ENCODE measurements at regions not wholly inside any gene's neighbourhood (a gene's known extent, or its start where the extent isn't known, plus 50 kb on each side); places are given as distances from the start of the nearest gene placed in this dataset.

DNA sequence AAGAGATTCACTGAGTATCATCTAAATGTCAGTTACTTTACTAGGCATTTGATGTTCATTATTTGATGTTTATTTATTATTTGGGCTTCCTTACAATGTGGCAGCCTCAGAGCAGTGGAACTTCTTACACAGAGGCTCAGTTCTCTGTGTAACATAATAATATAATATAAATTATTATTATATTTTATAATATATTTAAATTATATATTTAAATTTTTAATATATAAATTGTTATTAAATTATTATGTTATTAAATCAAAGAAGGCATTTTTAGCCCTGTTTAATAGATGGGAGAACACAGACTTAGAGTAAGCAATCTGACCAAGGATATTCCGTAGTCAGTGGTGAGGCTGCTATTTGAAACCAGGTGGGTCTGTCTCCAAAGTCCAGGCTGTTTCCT lies 315.3 kb upstream of the SKOR2 start:
- TF ChIP-seq CTCF (IDR thresholded peaks at IDR 0.05; ENCODE audit: extremely low read depth in 1 of 2, insufficient read depth in 1 of 2, low read depth in 1 of 2, low read length in 2 of 2) (no peak), POLR2A (IDR thresholded peaks at IDR 0.05; ENCODE audit: low read depth, low read length) (no peak), GATA2 (IDR thresholded peaks at IDR 0.05; ENCODE audit: insufficient read depth, insufficient read length, low read depth, low read length) (no peak), POLR2AphosphoS5 (IDR thresholded peaks at IDR 0.05; ENCODE audit: insufficient read depth, low read depth, low read length) (no peak), JUN (IDR thresholded peaks at IDR 0.05; ENCODE audit: borderline replicate concordance, insufficient read depth, insufficient read length, low read depth) (no peak), EZH2 (IDR thresholded peaks at IDR 0.05; ENCODE audit: borderline replicate concordance, low read depth, low read length, severe bottlenecking) (no peak)
